Kidney (tissue), 13 donors: ENCODE measurements at regions not wholly inside any gene's neighbourhood (a gene's known extent, or its start where the extent isn't known, plus 50 kb on each side); places are given as distances from the start of the nearest gene placed in this dataset.

Experiments used
- DNase-seq, 5 donors: peaks; one replicate each; pipeline ENCODE4 v3.0.0-alpha.2; 2013 to 2020
- FAIRE-seq: peaks from 2 replicates; lab custom pipeline; 2012; peaks lifted over from hg19 to GRCh38; lab: Jason Lieb, UNC
- H3K27ac ChIP-seq, 2 donors: one replicate each; pipeline ENCODE4 v1.7.0; 2013; ENCODE audit warnings: low read depth in 2 of 2, low read length in 2 of 2, inconsistent platforms in 1 of 2
- H3K27me3 ChIP-seq: one replicate; pipeline ENCODE4 v1.7.1; 2013; ENCODE audit warnings: low read length, inconsistent platforms; ENCODE audit not compliant: control insufficient read depth, insufficient read depth
- H3K36me3 ChIP-seq, 3 donors: one replicate each; pipeline versions ENCODE4 v1.7.0 to v1.7.1; 2013; ENCODE audit warnings: low read length in 3 of 3, control low read depth in 1 of 3, inconsistent platforms in 1 of 3; ENCODE audit not compliant: insufficient read depth in 3 of 3, control insufficient read depth in 2 of 3
- H3K4me1 ChIP-seq, 3 donors: one replicate each; pipeline versions ENCODE4 v1.7.0 to v1.7.1; 2013; ENCODE audit warnings: low read length in 3 of 3, inconsistent platforms in 1 of 3, low read depth in 1 of 3; ENCODE audit not compliant: control insufficient read depth in 2 of 3, insufficient read depth in 2 of 3
- H3K4me3 ChIP-seq, 3 donors: one replicate each; pipeline versions ENCODE4 v1.7.0 to v1.8.1; 2013; ENCODE audit warnings: low read length in 3 of 3, control low read depth in 1 of 3, inconsistent platforms in 1 of 3
- H3K9ac ChIP-seq, 3 donors: one replicate each; pipeline versions ENCODE4 v1.7.0 to v1.7.1; 2013; ENCODE audit warnings: low read length in 3 of 3, control low read depth in 1 of 3, inconsistent platforms in 1 of 3
- H3K9me3 ChIP-seq, 3 donors: one replicate each; pipeline versions ENCODE4 v1.7.0 to v1.7.1; 2013; ENCODE audit warnings: low read length in 3 of 3, control low read depth in 1 of 3, inconsistent platforms in 1 of 3; ENCODE audit not compliant: control insufficient read depth in 2 of 3, insufficient read depth in 1 of 3
- intact Hi-C: fragments of 100-400 bp; cut with DNase I; formaldehyde crosslinking; loops from one replicate; pipeline ENCODE4 v1.11.1; 2022
- TF ChIP-seq, protein P1 (sequence below): IDR thresholded peaks from 3 replicates; pipeline ENCODE4 v1.5.1; 2012; ENCODE audit warnings: mild to moderate bottlenecking, moderate library complexity, borderline replicate concordance; ENCODE audit not compliant: insufficient read depth; ENCODE audit errors: extremely low read depth
- donor health status: control.
- donor health status: control.
- donor health status: control.
- donor health status: control.
- donor health status: control.
- donor health status: DM: yes; HTN: yes; CAD: no.
- donor health status: Normal renal cell carcinoma (clear cell type).

GRCh38 chr9:23219471-23219870, 606.6 kb downstream of the ELAVL2 start:
- no peaks in the 10 kb centered on the region for H3K36me3 ChIP-seq
- H3K9ac ChIP-seq = no peak overlapping the region
- no peak overlapping the region for H3K4me3 ChIP-seq
- intact Hi-C loops = no loop called here
- no peak for FAIRE-seq
- DNase-seq = peak in 1 of 5 donors; percentile 55
- H3K27ac ChIP-seq = no peak overlapping the region
- no peaks in the 10 kb centered on the region for H3K4me1 ChIP-seq
- H3K27me3 ChIP-seq = no peaks in the 10 kb centered on the region
- no peaks in the 10 kb centered on the region for H3K9me3 ChIP-seq
- TF ChIP-seq, protein P1, sequence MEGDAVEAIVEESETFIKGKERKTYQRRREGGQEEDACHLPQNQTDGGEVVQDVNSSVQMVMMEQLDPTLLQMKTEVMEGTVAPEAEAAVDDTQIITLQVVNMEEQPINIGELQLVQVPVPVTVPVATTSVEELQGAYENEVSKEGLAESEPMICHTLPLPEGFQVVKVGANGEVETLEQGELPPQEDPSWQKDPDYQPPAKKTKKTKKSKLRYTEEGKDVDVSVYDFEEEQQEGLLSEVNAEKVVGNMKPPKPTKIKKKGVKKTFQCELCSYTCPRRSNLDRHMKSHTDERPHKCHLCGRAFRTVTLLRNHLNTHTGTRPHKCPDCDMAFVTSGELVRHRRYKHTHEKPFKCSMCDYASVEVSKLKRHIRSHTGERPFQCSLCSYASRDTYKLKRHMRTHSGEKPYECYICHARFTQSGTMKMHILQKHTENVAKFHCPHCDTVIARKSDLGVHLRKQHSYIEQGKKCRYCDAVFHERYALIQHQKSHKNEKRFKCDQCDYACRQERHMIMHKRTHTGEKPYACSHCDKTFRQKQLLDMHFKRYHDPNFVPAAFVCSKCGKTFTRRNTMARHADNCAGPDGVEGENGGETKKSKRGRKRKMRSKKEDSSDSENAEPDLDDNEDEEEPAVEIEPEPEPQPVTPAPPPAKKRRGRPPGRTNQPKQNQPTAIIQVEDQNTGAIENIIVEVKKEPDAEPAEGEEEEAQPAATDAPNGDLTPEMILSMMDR = no peak

- H3K27me3 ChIP-seq = no peaks in the 10 kb centered on the region
- H3K4me3 ChIP-seq = no peak overlapping the region
- FAIRE-seq (no peak), DNase-seq (no peak)
- no peaks in the 10 kb centered on the region for H3K9me3 ChIP-seq
- no peak overlapping the region for H3K9ac ChIP-seq
- TF ChIP-seq, protein P1 = no peak
- no peaks in the 10 kb centered on the region for H3K36me3 ChIP-seq
- H3K27ac ChIP-seq = no peak overlapping the region
- intact Hi-C loops = no loop called here
- no peaks in the 10 kb centered on the region for H3K4me1 ChIP-seq
Measured at GRCh38 chr9:23220171-23220570, 605.9 kb downstream of the ELAVL2 start.

DNA sequence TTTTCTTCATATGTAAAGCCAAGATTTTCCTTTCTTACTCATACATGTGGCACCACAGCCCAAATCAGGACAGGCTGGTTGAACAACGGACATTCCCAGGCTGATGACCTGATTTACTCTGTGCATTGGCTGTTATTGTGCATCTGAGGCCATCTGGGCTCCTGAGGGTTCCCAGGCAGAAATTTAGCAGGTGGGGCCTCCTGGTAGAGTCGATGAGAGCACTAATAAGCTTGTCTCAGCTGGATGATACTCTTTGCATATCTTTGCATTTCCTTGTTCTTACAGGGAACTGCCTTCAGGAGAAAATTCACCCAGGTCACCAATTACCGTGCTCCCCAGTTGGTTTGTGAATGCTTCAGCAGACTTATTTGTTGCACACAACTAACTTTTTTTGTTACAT, 605.1 kb downstream of the ELAVL2 start:
- H3K4me1 ChIP-seq = no peaks in the 10 kb centered on the region
- no peak overlapping the region for H3K4me3 ChIP-seq
- H3K36me3 ChIP-seq = no peaks in the 10 kb centered on the region
- no peak overlapping the region for H3K27ac ChIP-seq
- H3K9me3 ChIP-seq = no peaks in the 10 kb centered on the region
- no peak overlapping the region for H3K9ac ChIP-seq
- TF ChIP-seq, protein P1 = no peak
- no peak for DNase-seq
- no peaks in the 10 kb centered on the region for H3K27me3 ChIP-seq
- no peak for FAIRE-seq
- intact Hi-C loops = no loop called here

DNA sequence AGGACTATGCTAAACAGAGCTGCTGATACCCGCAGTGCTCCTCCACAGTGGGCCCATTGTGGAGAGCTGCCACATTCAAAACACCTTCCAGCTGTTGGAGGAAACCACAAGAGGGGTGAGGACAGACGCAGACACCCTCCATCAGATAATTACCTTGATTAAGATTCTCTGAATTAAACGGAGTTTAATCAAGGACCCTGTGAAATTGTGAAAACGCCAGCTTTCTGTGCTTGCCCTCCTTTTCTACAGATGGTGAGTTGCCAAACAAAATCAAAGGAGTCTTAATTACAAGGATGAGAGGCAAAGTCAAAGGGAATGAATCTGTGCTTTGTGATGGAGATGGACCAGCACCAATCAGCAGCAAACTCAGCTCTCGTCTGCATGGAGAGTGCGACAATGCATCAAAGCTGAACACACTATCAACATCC, 596.1 kb downstream of the ELAVL2 start:
- DNase-seq (no peak), FAIRE-seq (no peak)
- Histone ChIP-seq H3K4me3 (no peak overlapping the region), H3K27me3 (no peaks in the 10 kb centered on the region), H3K9me3 (no peaks in the 10 kb centered on the region), H3K4me1 (no peaks in the 10 kb centered on the region), H3K9ac (no peak overlapping the region), H3K36me3 (no peaks in the 10 kb centered on the region), H3K27ac (no peak overlapping the region)
- TF ChIP-seq, protein P1 = no peak
- intact Hi-C loops = no loop called here
